Neural cell (in vitro differentiated cells): ENCODE measurements at regions not wholly inside any gene's neighbourhood (a gene's known extent, or its start where the extent isn't known, plus 50 kb on each side); places are given as distances from the start of the nearest gene placed in this dataset.
"Not testable (repeated sequence)": the region's sequence is repeated elsewhere in the genome, so short reads cannot be mapped to it uniquely, and the experiment has no call there.

Experiments used
- H2AFZ ChIP-seq: fragments of 200-600, 300-800 bp; sonication (generic), shearing (Covaris generic); 2 replicates; pipeline ENCODE4 v1.6.0; 2014; ENCODE audit warnings: low read depth, mild to moderate bottlenecking, antibody characterized with exemption, low read length, moderate library complexity
- H3F3A ChIP-seq: fragments of 200-600 bp; shearing (Covaris generic); 2 replicates; pipeline ENCODE4 v1.6.1; 2016; ENCODE audit warnings: mild to moderate bottlenecking, moderate library complexity, mixed read lengths, antibody characterized with exemption, low read length; ENCODE audit not compliant: insufficient read depth, poor library complexity, severe bottlenecking
- H3K27ac ChIP-seq: fragments of 200-600, 300-800 bp; sonication (generic), shearing (Covaris generic); 2 replicates; pipeline ENCODE4 v1.5.1; 2014; ENCODE audit warnings: mild to moderate bottlenecking, low read length, moderate library complexity
- H3K27me3 ChIP-seq: fragments of 300-800, 200-600 bp; sonication (generic), shearing (Covaris generic); 2 replicates; pipeline ENCODE4 v1.6.0; 2014; ENCODE audit warnings: mild to moderate bottlenecking, low read depth, low read length, moderate library complexity; ENCODE audit not compliant: insufficient read depth
- H3K36me3 ChIP-seq: fragments of 300-800, 200-600 bp; sonication (generic), shearing (Covaris generic); 2 replicates; pipeline ENCODE4 v1.5.1; 2014; ENCODE audit warnings: mild to moderate bottlenecking, antibody characterized with exemption, low read length, moderate library complexity; ENCODE audit not compliant: insufficient read depth
- H3K4me2 ChIP-seq: fragments of 300-800, 200-600 bp; sonication (generic), shearing (Covaris generic); 2 replicates; pipeline ENCODE4 v1.6.0; 2014; ENCODE audit warnings: mild to moderate bottlenecking, low read length
- H3K4me3 ChIP-seq: fragments of 300-800, 200-600 bp; sonication (generic), shearing (Covaris generic); 2 replicates; pipeline ENCODE4 v1.5.1; 2014; ENCODE audit warnings: mild to moderate bottlenecking, low read length, moderate library complexity
- H3K79me2 ChIP-seq: fragments of 200-600 bp; shearing (Covaris generic); replicated peaks from 2 replicates; pipeline ENCODE4 v1.6.0; 2014; ENCODE audit warnings: mild to moderate bottlenecking, low read length, moderate library complexity; ENCODE audit not compliant: insufficient read depth
- H3K9ac ChIP-seq: fragments of 300-800, 200-600 bp; sonication (generic), shearing (Covaris generic); 2 replicates; pipeline ENCODE4 v1.6.1; 2016; ENCODE audit warnings: mild to moderate bottlenecking, low read length, mixed read lengths
- H3K9me2 ChIP-seq: fragments of 200-600 bp; shearing (Covaris generic); 2 replicates; pipeline ENCODE4 v1.6.1; 2016; ENCODE audit warnings: mild to moderate bottlenecking, low read length, mixed read lengths; ENCODE audit not compliant: insufficient read depth
- H3K9me3 ChIP-seq: fragments of 200-600, 300-800 bp; sonication (generic), shearing (Covaris generic); 2 replicates; pipeline ENCODE4 v1.6.1; 2016; ENCODE audit warnings: mild to moderate bottlenecking, mixed run types, low read length, moderate library complexity, mixed read lengths
- H4K20me1 ChIP-seq: fragments of 200-600 bp; shearing (Covaris generic); 2 replicates; pipeline ENCODE4 v1.6.1; 2016; ENCODE audit warnings: mild to moderate bottlenecking, mixed run types; ENCODE audit not compliant: insufficient read depth
- CTCF ChIP-seq: fragments of 450-650 bp; IDR thresholded peaks from 2 replicates; pipeline ENCODE4 v1.5.1; 2014; ENCODE audit warnings: antibody characterized with exemption, mild to moderate bottlenecking, moderate library complexity; ENCODE audit not compliant: poor library complexity, severe bottlenecking
- EP300 ChIP-seq: fragments of 450-650 bp; conservative IDR thresholded peaks from 2 replicates; pipeline ENCODE4 v1.6.1; 2014; ENCODE audit warnings: antibody characterized with exemption, mild to moderate bottlenecking, moderate library complexity; ENCODE audit not compliant: poor library complexity, severe bottlenecking
- EZH2 ChIP-seq: fragments of 200-600, 300-800 bp; shearing (Covaris generic), sonication (generic); IDR thresholded peaks from 2 replicates; pipeline ENCODE4 v1.6.1; 2014; ENCODE audit warnings: antibody characterized with exemption, low read length, borderline replicate concordance, mild to moderate bottlenecking; ENCODE audit not compliant: insufficient read depth, poor library complexity, severe bottlenecking
- MXI1 ChIP-seq: fragments of 450-650 bp; conservative IDR thresholded peaks from 2 replicates; pipeline ENCODE4 v1.6.1; 2014; ENCODE audit warnings: antibody characterized with exemption, mild to moderate bottlenecking; ENCODE audit not compliant: poor library complexity, severe bottlenecking
- POLR2AphosphoS5 ChIP-seq: IDR thresholded peaks from 2 replicates; pipeline ENCODE4 v1.6.1; 2012
- RAD21 ChIP-seq: fragments of 450-650 bp; conservative IDR thresholded peaks from 2 replicates; pipeline ENCODE4 v1.6.1; 2014; ENCODE audit warnings: antibody characterized with exemption, mild to moderate bottlenecking, moderate library complexity
- REST ChIP-seq: IDR thresholded peaks from 2 replicates; pipeline ENCODE4 v1.6.1; 2012; ENCODE audit warnings: borderline replicate concordance
- SMC3 ChIP-seq: fragments of 450-650 bp; conservative IDR thresholded peaks from 2 replicates; pipeline ENCODE4 v1.6.1; 2014; ENCODE audit warnings: antibody characterized with exemption, mild to moderate bottlenecking, moderate library complexity; ENCODE audit not compliant: poor library complexity
- TAF1 ChIP-seq: IDR thresholded peaks from 2 replicates; pipeline ENCODE4 v1.6.1; 2012; ENCODE audit warnings: low read depth

- H4K20me1 ChIP-seq, result no peaks in the 10 kb centered on the region
- no peak overlapping the region for H2AFZ ChIP-seq
- no peak overlapping the region for H3K9ac ChIP-seq
- no peaks in the 10 kb centered on the region for H3K36me3 ChIP-seq
- no peaks in the 10 kb centered on the region for H3F3A ChIP-seq
- TF ChIP-seq MXI1, result no peak
- no peak for TF ChIP-seq EZH2
- no peak for TF ChIP-seq SMC3
- TF ChIP-seq POLR2AphosphoS5, result no peak
- no peak for TF ChIP-seq EP300
- no peak for TF ChIP-seq TAF1
- no peak for TF ChIP-seq RAD21
- H3K79me2 ChIP-seq, result no peaks in the 10 kb centered on the region
- H3K4me2 ChIP-seq, result no peak overlapping the region
- H3K4me3 ChIP-seq, result no peak overlapping the region
- no peaks in the 10 kb centered on the region for H3K9me2 ChIP-seq
- no peaks in the 10 kb centered on the region for H3K27me3 ChIP-seq
- H3K9me3 ChIP-seq, result no peaks in the 10 kb centered on the region
- H3K27ac ChIP-seq, result no peak overlapping the region
Measured at GRCh38 chr5:105167092-105167491, 1604.5 kb upstream of the NUDT12 start.

GRCh38 chr5:105163547-105163946, 1601.0 kb upstream of the NUDT12 start:
- no peaks in the 10 kb centered on the region for H3K36me3 ChIP-seq
- no peaks in the 10 kb centered on the region for H3K27me3 ChIP-seq
- H4K20me1 ChIP-seq, result no peaks in the 10 kb centered on the region
- H3K27ac ChIP-seq, result no peak overlapping the region
- H3K9ac ChIP-seq, result no peak overlapping the region
- no peak overlapping the region for H2AFZ ChIP-seq
- no peaks in the 10 kb centered on the region for H3F3A ChIP-seq
- no peak overlapping the region for H3K4me2 ChIP-seq
- H3K4me3 ChIP-seq, result no peak overlapping the region
- no peaks in the 10 kb centered on the region for H3K9me2 ChIP-seq
- H3K79me2 ChIP-seq, result no peaks in the 10 kb centered on the region
- H3K9me3 ChIP-seq, result no peaks in the 10 kb centered on the region
- TF ChIP-seq EZH2, result no peak
- TF ChIP-seq MXI1, result no peak
- TF ChIP-seq REST, result no peak
- TF ChIP-seq TAF1, result no peak
- TF ChIP-seq CTCF, result no peak
- TF ChIP-seq RAD21, result no peak

- not testable (repeated sequence) for H3K4me2 ChIP-seq, H3K9me2 ChIP-seq, H3K4me3 ChIP-seq, H3K9me3 ChIP-seq, H3K9ac ChIP-seq, H3K36me3 ChIP-seq, H3K79me2 ChIP-seq, H3K27me3 ChIP-seq, H3F3A ChIP-seq, H2AFZ ChIP-seq, H3K27ac ChIP-seq, H4K20me1 ChIP-seq
Measured at GRCh38 chr5:105162557-105162956, 1600.0 kb upstream of the NUDT12 start.
